ENCODE measurements at regions not wholly inside any gene's neighbourhood (a gene's known extent, or its start where the extent isn't known, plus 50 kb on each side); places are given as distances from the start of the nearest gene placed in this dataset.
"Not testable (repeated sequence)": the region's sequence is repeated elsewhere in the genome, so short reads cannot be mapped to it uniquely, and the experiment has no call there.

- no peak for DNase-seq (ENCODE audit: low read depth)
Observed at GRCh38 chr9:135173066-135173465, 85.6 kb downstream of the OLFM1 start.

GRCh38 chr9:135174248-135174647 is 86.8 kb downstream of the OLFM1 start:
- DNase-seq (ENCODE audit: low read depth): no peak

GRCh38 chr9:135174981-135175380 is 87.5 kb downstream of the OLFM1 start:
- DNase-seq (ENCODE audit: low read depth): no peak

- no peak for DNase-seq (ENCODE audit: low read depth)
Observed at GRCh38 chr9:135176284-135176683, 88.8 kb downstream of the OLFM1 start.

GRCh38 chr9:135177562-135177961 is 90.1 kb downstream of the OLFM1 start:
- DNase-seq (ENCODE audit: low read depth): not testable (repeated sequence)

GRCh38 chr9:135178498-135178897 is 91.0 kb downstream of the OLFM1 start:
- no peak for DNase-seq (ENCODE audit: low read depth)

GRCh38 chr9:135179041-135179440 is 91.6 kb downstream of the OLFM1 start:
- no peak for DNase-seq (ENCODE audit: low read depth)

- DNase-seq (ENCODE audit: low read depth): no peak
Observed at GRCh38 chr9:135179976-135180375, 92.5 kb downstream of the OLFM1 start.

GRCh38 chr9:135180586-135180985 is 93.1 kb downstream of the OLFM1 start:
- DNase-seq (ENCODE audit: low read depth): no peak

- no peak for DNase-seq (ENCODE audit: low read depth)
Observed at GRCh38 chr9:135181336-135181735, 93.9 kb downstream of the OLFM1 start.

- DNase-seq (ENCODE audit: low read depth): not testable (repeated sequence)
Observed at GRCh38 chr9:135181841-135182240, 94.4 kb downstream of the OLFM1 start.

GRCh38 chr9:135183069-135183468 is 95.6 kb downstream of the OLFM1 start:
- DNase-seq (ENCODE audit: low read depth): no peak

GRCh38 chr9:135183528-135184180 is 96.2 kb downstream of the OLFM1 start:
- DNase-seq (ENCODE audit: low read depth): no peak

- no peak for DNase-seq (ENCODE audit: low read depth)
Observed at GRCh38 chr9:135184181-135185053, 96.9 kb downstream of the OLFM1 start.

- no peak for DNase-seq (ENCODE audit: low read depth)
Observed at GRCh38 chr9:135185060-135185459, 97.6 kb downstream of the OLFM1 start.

- DNase-seq (ENCODE audit: low read depth): no peak
Observed at GRCh38 chr9:135186248-135187164, 99.0 kb downstream of the OLFM1 start.

GRCh38 chr9:135187365-135187764 is 99.9 kb downstream of the OLFM1 start:
- DNase-seq (ENCODE audit: low read depth): no peak

GRCh38 chr9:135188681-135189151 is 101.2 kb downstream of the OLFM1 start:
- DNase-seq (ENCODE audit: low read depth): no peak

- DNase-seq (ENCODE audit: low read depth): no peak
Observed at GRCh38 chr9:135189497-135189896, 102.0 kb downstream of the OLFM1 start.

GRCh38 chr9:135190789-135191577 is 103.5 kb downstream of the OLFM1 start:
- no peak for DNase-seq (ENCODE audit: low read depth)

GRCh38 chr9:135192686-135193085 is 105.2 kb downstream of the OLFM1 start:
- DNase-seq (ENCODE audit: low read depth): no peak

Measured in stimulated activated CD8-positive, alpha-beta memory T cell treated with anti-CD3 and anti-CD28 coated beads, Interleukin-7, amount 100 ng/mL, for 24 hours (primary cell).